Activated naive CD4-positive, alpha-beta T cell treated with anti-CD3 and anti-CD28 coated beads, Interleukin-2, amount 50 U/mL, for 72 hours (primary cell): ENCODE measurements at regions not wholly inside any gene's neighbourhood (a gene's known extent, or its start where the extent isn't known, plus 50 kb on each side); places are given as distances from the start of the nearest gene placed in this dataset.

Experiments
- ATAC-seq, 2 donors: fragments of 150-1000 bp; cut with Tn5 transposase; 2 replicates each; pipeline ENCODE4 v1.10.0; 2021; ENCODE audit warnings: mild to moderate bottlenecking in 2 of 2, moderate library complexity in 2 of 2
- DNase-seq, 2 donors: peaks; one replicate each; pipeline ENCODE4 v3.0.0; 2021 to 2022; ENCODE audit warnings: low spot score in 2 of 2
- H3K27ac Mint-ChIP-seq, 2 donors: one replicate each; pipeline ENCODE4 v1.8.0; 2022; ENCODE audit warnings: mild to moderate bottlenecking in 2 of 2, mixed read lengths in 2 of 2
- H3K36me3 Mint-ChIP-seq, 2 donors: one replicate each; pipeline ENCODE4 v1.8.0; 2022; ENCODE audit warnings: mixed read lengths in 2 of 2
- H3K9me3 Mint-ChIP-seq, 2 donors: one replicate each; pipeline ENCODE4 v1.8.0; 2022; ENCODE audit warnings: mixed read lengths in 2 of 2

- ATAC-seq (no peak), DNase-seq (no peak)
- Mint-ChIP-seq H3K9me3 (peaks cover 7 to 8% of the 10 kb centered on the region in 2 donors), H3K27ac (no peak overlapping the region), H3K36me3 (peaks cover 6 to 14% of the 10 kb centered on the region in 2 donors)
These were observed 61.8 kb upstream of the NRP1 start for GRCh38 chr10:33396279-33396678.

GRCh38 chr10:33395201-33395600 lies 60.7 kb upstream of the NRP1 start:
- no peak for ATAC-seq
- no peak overlapping the region for H3K27ac Mint-ChIP-seq
- H3K36me3 Mint-ChIP-seq: peaks cover 6 to 14% of the 10 kb centered on the region in 2 donors
- peaks cover 7 to 8% of the 10 kb centered on the region in 2 donors for H3K9me3 Mint-ChIP-seq
- DNase-seq: no peak

GRCh38 chr10:33392706-33393105 lies 58.2 kb upstream of the NRP1 start:
- DNase-seq: no peak
- no peak for ATAC-seq
- Mint-ChIP-seq H3K36me3 (peaks cover 6 to 9% of the 10 kb centered on the region in 2 donors), H3K9me3 (peaks cover 6 to 7% of the 10 kb centered on the region in 2 donors), H3K27ac (no peak overlapping the region)

GRCh38 chr10:33391611-33392465 lies 57.4 kb upstream of the NRP1 start:
- peaks cover 0 to 1% of the 10 kb centered on the region in 2 donors for H3K9me3 Mint-ChIP-seq
- DNase-seq (no peak), ATAC-seq (no peak)
- H3K27ac Mint-ChIP-seq: no peak overlapping the region
- peaks cover 0 to under 1% of the 10 kb centered on the region in 2 donors for H3K36me3 Mint-ChIP-seq

- no peaks in the 10 kb centered on the region for H3K36me3 Mint-ChIP-seq
- no peaks in the 10 kb centered on the region for H3K9me3 Mint-ChIP-seq
- DNase-seq: no peak
- ATAC-seq: no peak
- H3K27ac Mint-ChIP-seq: no peak overlapping the region
These were observed 55.6 kb upstream of the NRP1 start for GRCh38 chr10:33390046-33390445.

GRCh38 chr10:33388785-33389184 lies 54.3 kb upstream of the NRP1 start:
- no peak for DNase-seq
- Mint-ChIP-seq H3K27ac (no peak overlapping the region), H3K36me3 (no peaks in the 10 kb centered on the region), H3K9me3 (no peaks in the 10 kb centered on the region)
- ATAC-seq: no peak

GRCh38 chr10:33388382-33388781 lies 53.9 kb upstream of the NRP1 start:
- no peak overlapping the region for H3K27ac Mint-ChIP-seq
- DNase-seq (no peak), ATAC-seq (no peak)
- H3K36me3 Mint-ChIP-seq: no peaks in the 10 kb centered on the region
- no peaks in the 10 kb centered on the region for H3K9me3 Mint-ChIP-seq

- DNase-seq (no peak), ATAC-seq (no peak)
- H3K36me3 Mint-ChIP-seq: no peaks in the 10 kb centered on the region
- H3K27ac Mint-ChIP-seq: no peak overlapping the region
- no peaks in the 10 kb centered on the region for H3K9me3 Mint-ChIP-seq
These were observed 53.3 kb upstream of the NRP1 start for GRCh38 chr10:33387720-33388119.

- DNase-seq: no peak
- Mint-ChIP-seq H3K36me3 (no peaks in the 10 kb centered on the region), H3K27ac (no peak overlapping the region), H3K9me3 (no peaks in the 10 kb centered on the region)
- ATAC-seq: no peak
These were observed 52.5 kb upstream of the NRP1 start for GRCh38 chr10:33386926-33387325.

GRCh38 chr10:33385686-33386085 lies 51.2 kb upstream of the NRP1 start:
- Mint-ChIP-seq H3K36me3 (no peaks in the 10 kb centered on the region), H3K27ac (no peak overlapping the region), H3K9me3 (no peaks in the 10 kb centered on the region)
- ATAC-seq (no peak), DNase-seq (no peak)

GRCh38 chr10:33385015-33385414 lies 50.5 kb upstream of the NRP1 start:
- Mint-ChIP-seq H3K9me3 (no peaks in the 10 kb centered on the region), H3K27ac (peak overlapping the region in 1 of 2 donors; percentile 10), H3K36me3 (no peaks in the 10 kb centered on the region)
- ATAC-seq (no peak), DNase-seq (no peak)
